HL-60 (cell line): ENCODE measurements at regions not wholly inside any gene's neighbourhood (a gene's known extent, or its start where the extent isn't known, plus 50 kb on each side); places are given as distances from the start of the nearest gene placed in this dataset.

ENCODE experiments used
- DNase-seq, 2 experiments: peaks; one replicate each; pipeline ENCODE4 v3.0.0-alpha.2; 2010 to 2020; ENCODE audit warnings: low read depth in 1 of 2, low spot score in 1 of 2
- H3K27ac ChIP-seq: fragments of 250-450 bp; sonication (Bioruptor Pico); replicated peaks from 2 replicates; pipeline ENCODE4 v1.5.1; 2020; ENCODE audit warnings: mild to moderate bottlenecking, moderate library complexity
- H3K27me3 ChIP-seq: fragments of 250-450 bp; sonication (Bioruptor Pico); 2 replicates; pipeline ENCODE4 v1.5.1; 2021; ENCODE audit warnings: mild to moderate bottlenecking, moderate library complexity; ENCODE audit not compliant: insufficient read depth, poor library complexity, severe bottlenecking
- H3K4me3 ChIP-seq: replicated peaks from 2 replicates; pipeline ENCODE4 v1.5.1; 2011; ENCODE audit warnings: mild to moderate bottlenecking, control low read depth, low read length; ENCODE audit not compliant: insufficient read depth
- CTCF ChIP-seq: IDR thresholded peaks from one replicate; pipeline ENCODE4 v1.5.1; 2011; ENCODE audit warnings: low read length, control low read depth, inconsistent platforms; ENCODE audit not compliant: insufficient read depth
- GABPA ChIP-seq: IDR thresholded peaks from 2 replicates; pipeline ENCODE4 v1.6.1; 2012; ENCODE audit warnings: low read depth
- POLR2AphosphoS5 ChIP-seq: IDR thresholded peaks from 2 replicates; pipeline ENCODE4 v1.6.1; 2012; ENCODE audit warnings: low read depth
- REST ChIP-seq: IDR thresholded peaks from 2 replicates; pipeline ENCODE4 v1.6.1; 2012; ENCODE audit warnings: low read depth; ENCODE audit not compliant: insufficient replicate concordance
- SPI1 ChIP-seq: IDR thresholded peaks from 2 replicates; pipeline ENCODE4 v1.6.1; 2012; ENCODE audit warnings: low read depth, mild to moderate bottlenecking, borderline replicate concordance

- Histone ChIP-seq H3K4me3 (no peak overlapping the region), H3K27ac (no peak overlapping the region)
- TF ChIP-seq REST, result no peak
- TF ChIP-seq SPI1, result no peak
- no peak for TF ChIP-seq POLR2AphosphoS5
- no peak for TF ChIP-seq CTCF
- TF ChIP-seq GABPA, result no peak
Measured at GRCh38 chr18:39655341-39655740, 2089.7 kb upstream of the CELF4 start.

GRCh38 chr18:39653221-39653620 lies 2087.6 kb upstream of the CELF4 start:
- DNase-seq, result no peak
- TF ChIP-seq CTCF (no peak), POLR2AphosphoS5 (no peak), GABPA (no peak), REST (no peak), SPI1 (no peak)
- H3K27me3 ChIP-seq, result no peaks in the 10 kb centered on the region
- H3K4me3 ChIP-seq, result no peak overlapping the region
- no peak overlapping the region for H3K27ac ChIP-seq

More at GRCh38 chr18:39655341-39655740, 2089.7 kb upstream of the CELF4 start:
- DNase-seq, result no peak
- H3K27me3 ChIP-seq, result no peaks in the 10 kb centered on the region

GRCh38 chr18:39648616-39649015 lies 2083.0 kb upstream of the CELF4 start:
- no peak for DNase-seq
- no peak overlapping the region for H3K4me3 ChIP-seq
- H3K27me3 ChIP-seq, result no peaks in the 10 kb centered on the region
- TF ChIP-seq REST, result no peak
- no peak for TF ChIP-seq POLR2AphosphoS5
- TF ChIP-seq GABPA, result no peak
- TF ChIP-seq SPI1, result no peak
- no peak for TF ChIP-seq CTCF
- no peak overlapping the region for H3K27ac ChIP-seq
